ENCODE measurements at regions not wholly inside any gene's neighbourhood (a gene's known extent, or its start where the extent isn't known, plus 50 kb on each side); places are given as distances from the start of the nearest gene placed in this dataset.

DNA sequence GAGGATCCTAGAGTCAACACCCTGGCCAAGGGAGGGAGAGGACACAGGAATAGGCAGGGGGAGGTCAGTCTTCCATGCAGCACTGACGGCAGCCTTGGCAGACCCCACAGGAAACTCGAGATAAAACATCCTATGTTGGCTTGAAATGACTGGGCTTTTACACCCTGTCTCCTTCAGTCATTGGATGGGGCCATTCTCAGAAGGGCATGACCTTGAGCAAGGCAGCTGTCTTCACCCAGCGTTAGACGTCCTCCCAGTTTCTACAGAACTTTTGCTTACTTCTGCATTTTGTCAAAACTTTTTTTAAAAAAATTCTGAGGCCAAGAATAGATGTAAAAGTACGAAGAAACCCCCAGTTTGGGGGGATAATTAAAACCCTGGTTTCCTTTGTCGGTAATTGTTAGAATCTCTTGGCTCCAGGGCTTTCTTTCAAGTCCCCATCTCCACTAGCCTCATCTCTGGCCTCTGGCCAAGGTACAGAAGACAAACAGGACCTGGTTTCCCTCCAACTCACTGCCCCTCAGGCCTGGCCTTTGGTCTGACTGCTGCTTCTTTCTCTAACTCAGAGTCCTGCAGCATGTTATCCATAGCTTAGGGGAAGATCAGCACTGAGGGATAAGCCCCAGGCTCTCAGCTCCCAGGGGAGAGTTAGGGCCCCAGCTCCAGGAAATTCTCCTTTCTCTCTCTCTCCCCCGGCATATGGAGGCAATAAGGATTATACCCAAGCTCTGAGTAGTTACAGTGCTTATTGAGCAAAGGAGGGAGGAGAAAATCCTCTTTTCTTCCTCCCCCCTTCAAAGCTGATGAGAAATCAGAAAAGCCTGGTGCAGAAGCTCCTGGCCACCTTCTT is 51.6 kb upstream of the KCND3 start:
- DNase-seq (ENCODE audit: extremely low read depth, low read depth, low spot score), result no peak

DNA sequence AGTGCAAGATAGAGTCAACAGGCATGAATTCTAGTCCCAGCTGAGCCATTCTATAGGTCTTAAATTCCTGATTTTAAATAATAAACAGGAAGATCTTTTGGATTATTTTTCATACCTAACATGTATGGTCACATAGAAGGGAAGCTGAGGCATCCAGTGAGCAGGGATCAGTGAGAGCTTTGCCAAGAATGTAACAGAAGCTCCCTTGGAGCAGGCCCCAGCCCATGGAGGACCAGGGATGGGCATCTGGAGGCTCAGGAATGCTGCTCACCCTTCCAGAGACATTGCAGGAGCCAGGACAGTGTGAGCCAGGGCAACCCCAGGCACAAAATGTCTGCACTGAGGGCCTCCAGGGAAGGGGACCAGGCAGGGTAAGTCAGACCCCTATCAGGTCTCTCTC is 54.4 kb upstream of the KCND3 start:
- no peak for DNase-seq (ENCODE audit: extremely low read depth, low read depth, low spot score)

DNA sequence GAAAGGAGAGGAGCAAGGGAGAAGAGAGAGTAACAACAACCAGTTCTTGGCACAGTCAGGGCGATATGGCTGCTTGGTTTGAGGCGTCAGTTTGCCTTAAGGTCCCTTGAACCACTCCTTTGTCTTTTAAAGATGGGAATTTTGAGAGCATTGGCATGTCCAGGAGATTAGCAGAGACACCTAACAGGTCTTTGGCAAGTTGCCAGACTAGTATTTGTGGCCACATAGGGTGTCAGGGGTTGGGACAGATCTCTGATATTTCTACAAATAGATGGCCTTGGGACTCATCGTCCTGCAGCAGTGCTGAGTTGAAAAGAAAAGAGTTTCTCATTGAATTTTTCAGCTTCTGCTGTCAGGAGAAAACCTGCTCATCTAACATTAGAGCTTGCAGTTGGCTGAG is 55.3 kb upstream of the KCND3 start:
- DNase-seq (ENCODE audit: extremely low read depth, low read depth, low spot score), result no peak

DNA sequence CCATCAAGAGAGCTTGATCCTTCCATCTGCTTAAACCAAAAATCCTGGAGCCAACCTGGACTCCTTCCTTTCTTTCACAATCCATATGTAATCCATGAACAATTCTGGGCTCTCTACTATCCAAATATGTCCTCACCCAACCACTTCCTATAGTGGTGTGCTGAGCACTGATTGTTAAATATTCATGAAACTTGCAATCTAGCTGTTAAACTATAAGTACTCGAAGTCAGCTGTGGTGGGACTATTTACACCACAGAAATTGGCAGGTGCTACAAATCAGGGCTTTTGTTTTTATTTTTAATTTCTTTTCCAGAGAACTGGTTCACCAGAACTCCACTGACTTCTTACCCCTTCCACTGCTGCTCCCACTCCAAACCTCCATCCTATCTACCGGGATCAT is 57.2 kb upstream of the KCND3 start:
- no peak for DNase-seq (ENCODE audit: extremely low read depth, low read depth, low spot score)

- no peak for DNase-seq (ENCODE audit: extremely low read depth, low read depth, low spot score)
These were observed 59.0 kb upstream of the KCND3 start for GRCh38 chr1:112048421-112048820.

GRCh38 chr1:112054510-112054909 is 65.0 kb upstream of the KCND3 start:
- DNase-seq (ENCODE audit: extremely low read depth, low read depth, low spot score), result no peak

DNA sequence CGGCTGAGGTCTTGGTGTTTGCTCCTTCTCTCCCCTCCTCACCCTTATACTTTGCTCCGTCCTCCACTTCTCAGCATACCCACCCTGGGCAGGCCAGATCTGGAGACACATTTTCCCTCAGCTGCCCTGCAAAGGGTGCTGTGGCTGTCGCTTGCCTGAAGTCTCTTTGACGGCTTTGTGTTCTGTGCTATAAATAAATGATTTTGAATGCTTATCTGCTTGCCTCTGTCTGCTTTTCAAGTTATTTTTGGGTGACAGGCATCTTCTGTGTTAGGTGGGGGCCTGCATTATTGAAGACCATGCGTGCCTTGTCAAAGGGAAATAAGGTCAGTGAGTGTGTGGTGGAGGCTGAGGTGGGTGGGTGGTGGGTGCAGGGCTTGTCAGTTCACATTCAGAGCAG is 66.9 kb upstream of the KCND3 start:
- no peak for DNase-seq (ENCODE audit: extremely low read depth, low read depth, low spot score)

DNA sequence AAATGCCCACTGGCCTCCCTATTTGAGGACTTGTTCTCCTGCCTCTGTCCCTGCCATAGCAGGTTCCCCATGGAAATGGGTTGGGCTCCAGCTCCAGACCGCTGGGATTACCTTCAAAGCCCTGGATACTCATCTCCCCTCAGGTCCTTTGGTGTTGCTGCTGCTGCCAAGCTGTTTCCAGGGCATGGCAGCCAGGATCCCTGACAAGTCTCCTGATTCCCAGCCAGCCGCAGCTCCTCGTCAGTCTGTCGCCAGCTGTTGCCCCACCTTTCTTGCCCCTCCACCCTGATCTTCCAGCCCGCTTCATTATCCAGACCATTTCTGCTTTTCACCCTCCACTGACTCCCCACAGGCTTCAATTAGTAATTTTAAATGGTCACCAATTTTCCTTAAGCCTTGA is 68.3 kb upstream of the KCND3 start:
- no peak for DNase-seq (ENCODE audit: extremely low read depth, low read depth, low spot score)

DNA sequence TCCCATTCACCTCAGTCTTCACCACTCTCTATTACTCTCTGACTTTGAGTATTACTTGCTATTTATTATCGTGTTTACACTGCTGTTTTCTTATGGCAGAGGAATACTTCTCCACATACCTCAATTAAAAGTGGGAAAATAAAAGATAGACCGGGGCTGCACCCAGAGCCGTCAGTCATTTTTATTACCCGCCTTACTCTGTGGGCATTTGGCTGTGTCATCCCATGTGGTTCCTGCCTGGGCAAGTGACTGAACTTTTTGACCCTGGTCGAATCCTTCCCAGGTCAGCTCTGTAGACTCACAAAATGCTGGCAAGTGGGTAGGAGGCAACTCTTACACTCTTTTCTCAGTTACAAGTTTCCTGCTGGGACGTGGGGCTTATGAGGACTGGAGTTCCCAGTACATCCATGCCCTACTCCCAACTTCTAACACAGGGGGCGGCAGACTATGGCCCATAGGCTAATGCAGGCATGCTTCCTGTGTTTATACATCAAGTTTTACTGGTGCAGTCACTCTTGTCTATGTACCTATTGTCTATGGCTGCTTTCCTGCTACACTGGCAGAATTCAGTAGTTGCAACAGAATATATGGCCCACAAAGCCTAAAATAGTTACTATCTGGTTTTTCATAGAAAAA is 69.5 kb upstream of the KCND3 start:
- DNase-seq (ENCODE audit: extremely low read depth, low read depth, low spot score), result no peak

GRCh38 chr1:112059679-112060078 is 70.2 kb upstream of the KCND3 start:
- no peak for DNase-seq (ENCODE audit: extremely low read depth, low read depth, low spot score)

DNA sequence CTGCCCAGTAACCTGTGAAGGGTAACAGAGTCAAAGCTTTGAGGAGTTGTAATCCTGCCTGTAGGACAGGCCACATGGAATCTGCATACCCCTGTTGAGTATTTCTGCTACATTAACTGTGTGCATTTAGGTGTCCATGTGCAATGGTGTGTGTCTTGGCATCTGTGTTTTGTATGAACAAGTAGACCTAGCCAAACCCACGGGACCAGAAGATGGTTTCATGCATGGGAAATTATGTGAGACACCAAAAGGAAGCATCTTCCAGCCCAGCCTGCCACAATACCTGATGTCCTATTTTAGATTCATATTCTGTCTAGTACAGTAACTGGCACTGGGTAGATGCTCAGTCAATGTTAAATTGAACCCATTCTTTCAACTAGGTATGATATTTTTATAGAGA is 70.8 kb upstream of the KCND3 start:
- no peak for DNase-seq (ENCODE audit: extremely low read depth, low read depth, low spot score)

- DNase-seq (ENCODE audit: extremely low read depth, low read depth, low spot score), result no peak
These were observed 71.6 kb upstream of the KCND3 start for GRCh38 chr1:112061056-112061455.

- no peak for DNase-seq (ENCODE audit: extremely low read depth, low read depth, low spot score)
These were observed 72.4 kb upstream of the KCND3 start for GRCh38 chr1:112061901-112062320.

GRCh38 chr1:112063781-112064728 is 74.6 kb upstream of the KCND3 start:
- DNase-seq (ENCODE audit: extremely low read depth, low read depth, low spot score), result no peak

GRCh38 chr1:112067989-112068388 is 78.5 kb upstream of the KCND3 start:
- no peak for DNase-seq (ENCODE audit: extremely low read depth, low read depth, low spot score)

GRCh38 chr1:112070677-112071076 is 81.2 kb upstream of the KCND3 start:
- DNase-seq (ENCODE audit: extremely low read depth, low read depth, low spot score), result no peak

DNA sequence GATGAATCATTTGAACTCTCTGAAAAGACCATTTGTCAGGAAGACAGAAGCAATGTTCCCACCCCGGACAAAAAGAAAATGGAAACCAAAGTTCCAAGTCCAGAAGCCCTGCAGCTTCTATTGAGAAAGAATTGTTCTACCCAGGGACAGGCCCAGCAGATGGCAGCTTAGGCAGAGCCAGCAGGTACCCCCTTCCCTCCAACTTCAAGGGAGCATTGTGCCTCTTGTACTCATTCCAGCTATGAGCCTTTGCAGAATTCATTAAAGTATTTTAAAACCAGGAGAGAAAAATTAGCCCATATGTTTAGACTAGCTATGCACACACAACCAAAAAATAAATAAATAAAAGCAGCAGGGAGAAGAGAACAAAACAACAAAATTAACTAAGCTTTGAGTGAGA is 85.2 kb upstream of the KCND3 start:
- DNase-seq (ENCODE audit: extremely low read depth, low read depth, low spot score), result no peak

DNA sequence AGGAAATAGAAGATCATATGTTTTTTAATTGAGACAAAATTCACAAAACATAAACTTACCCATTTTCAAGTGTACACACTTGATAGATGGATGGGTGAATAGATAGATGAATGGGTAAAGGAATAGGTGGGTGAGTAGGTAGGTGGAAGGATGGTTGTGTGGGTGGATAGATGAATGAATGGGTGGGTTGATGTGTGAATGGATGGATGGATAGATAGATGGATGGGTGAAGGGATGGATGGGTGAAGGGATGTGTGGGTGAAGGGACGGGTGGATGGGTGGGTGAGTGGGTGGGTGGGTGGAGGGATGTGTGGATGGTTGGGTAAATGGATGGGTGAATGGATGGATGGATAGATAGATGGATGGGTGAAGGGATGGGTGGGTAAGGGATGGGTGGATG is 86.1 kb upstream of the KCND3 start:
- DNase-seq (ENCODE audit: extremely low read depth, low read depth, low spot score), result no peak

- no peak for DNase-seq (ENCODE audit: extremely low read depth, low read depth, low spot score)
These were observed 90.0 kb upstream of the KCND3 start for GRCh38 chr1:112079446-112079845.

DNA sequence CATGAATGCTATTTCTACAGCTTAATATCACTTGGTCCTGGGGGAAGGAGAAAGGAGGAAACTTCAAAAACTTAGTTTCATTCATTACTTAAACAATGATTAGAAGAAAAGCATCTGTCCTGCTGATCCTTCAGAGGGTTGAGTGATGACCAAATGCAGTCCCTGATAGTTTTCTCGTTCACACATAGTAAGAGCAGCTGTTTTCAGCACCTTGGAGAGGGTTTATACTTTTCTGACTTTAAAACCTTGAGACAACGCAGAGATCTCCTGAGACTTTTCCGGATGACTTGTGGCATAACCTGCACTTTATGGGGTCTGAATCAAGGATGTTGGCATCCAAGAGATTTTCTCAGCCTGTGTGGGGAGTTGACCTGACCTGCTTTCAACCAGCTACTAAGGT is 94.0 kb upstream of the KCND3 start:
- DNase-seq (ENCODE audit: extremely low read depth, low read depth, low spot score), result peak; percentile 3

- no peak for DNase-seq (ENCODE audit: extremely low read depth, low read depth, low spot score)
These were observed 103.3 kb upstream of the KCND3 start for GRCh38 chr1:112092656-112093371.
